Neural progenitor cell (in vitro differentiated cells): ENCODE measurements at regions not wholly inside any gene's neighbourhood (a gene's known extent, or its start where the extent isn't known, plus 50 kb on each side); places are given as distances from the start of the nearest gene placed in this dataset.
"Not testable (repeated sequence)": the region's sequence is repeated elsewhere in the genome, so short reads cannot be mapped to it uniquely, and the experiment has no call there.

Experiments
- CTCF ChIP-seq: fragments of 200-600 bp; sonication (generic); IDR thresholded peaks from 2 replicates; pipeline ENCODE4 v1.5.1; 2017; ENCODE audit warnings: antibody characterized with exemption, mild to moderate bottlenecking
- EZH2 ChIP-seq: fragments of 200-600 bp; sonication (generic); IDR thresholded peaks from 2 replicates; pipeline ENCODE4 v1.6.1; 2017; ENCODE audit warnings: antibody characterized with exemption, mild to moderate bottlenecking, moderate library complexity

DNA sequence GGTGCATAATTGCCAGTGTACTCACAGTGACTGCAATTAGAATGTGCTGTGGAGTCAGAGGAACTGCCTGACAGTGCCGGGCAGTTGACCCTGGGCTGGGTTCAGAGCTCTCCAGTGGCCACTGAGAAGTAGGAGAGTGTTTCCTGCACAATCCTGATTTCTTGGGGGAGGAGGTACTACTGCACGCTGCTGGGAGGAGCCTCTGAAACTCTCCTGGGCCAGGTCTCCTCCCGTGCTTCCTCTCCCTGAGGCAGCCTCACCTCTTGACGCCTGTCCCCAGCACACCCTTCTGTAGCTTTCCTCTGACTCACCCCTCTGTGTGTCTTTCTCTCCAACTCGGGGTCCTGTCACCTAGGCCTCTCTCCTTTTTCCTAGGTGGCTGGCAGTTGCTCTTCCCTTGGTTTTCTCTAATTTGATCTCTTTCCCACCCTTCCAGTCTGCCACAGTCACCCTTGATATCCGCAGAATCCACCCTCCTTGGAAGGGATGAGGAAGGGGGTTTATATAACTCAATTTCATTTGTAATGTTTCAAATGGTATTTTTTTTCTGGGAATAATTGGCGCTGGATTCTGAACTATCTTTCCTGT, 264.7 kb upstream of the PLGLB2 start:
- TF ChIP-seq CTCF, EZH2: not testable (repeated sequence)
